ENCODE measurements at regions not wholly inside any gene's neighbourhood (a gene's known extent, or its start where the extent isn't known, plus 50 kb on each side); places are given as distances from the start of the nearest gene placed in this dataset.

- no peak for TF ChIP-seq POLR2AphosphoS5 (IDR thresholded peaks at IDR 0.05; ENCODE audit: low read depth, low read length)
- no peak for TF ChIP-seq POLR2A (IDR thresholded peaks at IDR 0.05; ENCODE audit: low read depth, low read length)
Observed at GRCh38 chr1:242674951-242675645, 150.6 kb upstream of the PLD5 start.
